Tibial nerve (tissue), 4 donors: ENCODE measurements at regions not wholly inside any gene's neighbourhood (a gene's known extent, or its start where the extent isn't known, plus 50 kb on each side); places are given as distances from the start of the nearest gene placed in this dataset.

Source experiments
- EP300 ChIP-seq, 2 donors: sonication (generic); formaldehyde crosslinking; IDR thresholded peaks; one replicate each; pipeline ENCODE4 v1.6.1; 2017; ENCODE audit warnings: antibody characterized with exemption in 2 of 2, mild to moderate bottlenecking in 1 of 2
- POLR2A ChIP-seq, 2 donors: fragments of 450-650 bp; IDR thresholded peaks; one replicate each; pipeline ENCODE4 v1.6.1; 2017; ENCODE audit warnings: antibody characterized with exemption in 2 of 2, mild to moderate bottlenecking in 2 of 2, moderate library complexity in 2 of 2
- TF ChIP-seq, protein P1 (sequence below), 5 experiments: fragments of 200-600 bp in 3 of 5; fragments of 450-650 bp in 2 of 5; sonication (generic) in 3 of 5; IDR thresholded peaks; one replicate each; pipeline ENCODE4 v1.5.1; 2016 to 2019; ENCODE audit warnings: antibody characterized with exemption in 5 of 5, mild to moderate bottlenecking in 3 of 5, moderate library complexity in 2 of 5

DNA sequence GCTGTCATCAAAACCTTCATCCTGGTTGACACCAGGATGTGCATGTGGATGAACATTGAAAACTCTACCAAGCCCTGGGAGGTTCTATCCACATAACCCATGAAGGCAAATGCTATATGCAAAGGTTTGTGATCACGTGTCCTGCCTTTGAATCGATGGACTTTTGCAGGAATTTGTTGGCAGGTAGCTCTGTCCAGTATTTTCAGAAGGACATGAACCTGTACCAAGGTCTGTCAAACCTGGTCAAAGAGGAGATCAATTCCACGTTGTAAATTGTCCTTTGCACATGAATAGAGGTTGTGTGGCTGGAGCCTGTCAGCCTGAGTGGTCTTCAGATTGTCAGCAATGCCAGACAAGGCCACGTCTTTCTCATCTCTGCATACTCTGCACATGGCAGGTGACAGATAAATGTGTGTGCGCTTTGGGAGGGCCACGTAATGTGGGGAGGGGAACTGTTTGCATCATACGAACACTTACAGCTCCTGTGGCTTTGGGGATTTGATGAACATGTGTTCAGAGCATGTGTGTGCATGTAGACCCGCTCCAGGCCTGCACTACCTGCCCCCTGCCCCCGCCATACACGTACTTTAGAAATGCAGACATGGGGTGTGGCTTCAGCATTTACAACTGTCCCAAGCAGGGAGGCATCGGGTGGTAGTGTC lies 169.1 kb downstream of the ERMARD start:
- TF ChIP-seq POLR2A (IDR thresholded peaks at IDR 0.05) (no peak), EP300 (IDR thresholded peaks at IDR 0.05) (no peak)
- TF ChIP-seq, protein P1, sequence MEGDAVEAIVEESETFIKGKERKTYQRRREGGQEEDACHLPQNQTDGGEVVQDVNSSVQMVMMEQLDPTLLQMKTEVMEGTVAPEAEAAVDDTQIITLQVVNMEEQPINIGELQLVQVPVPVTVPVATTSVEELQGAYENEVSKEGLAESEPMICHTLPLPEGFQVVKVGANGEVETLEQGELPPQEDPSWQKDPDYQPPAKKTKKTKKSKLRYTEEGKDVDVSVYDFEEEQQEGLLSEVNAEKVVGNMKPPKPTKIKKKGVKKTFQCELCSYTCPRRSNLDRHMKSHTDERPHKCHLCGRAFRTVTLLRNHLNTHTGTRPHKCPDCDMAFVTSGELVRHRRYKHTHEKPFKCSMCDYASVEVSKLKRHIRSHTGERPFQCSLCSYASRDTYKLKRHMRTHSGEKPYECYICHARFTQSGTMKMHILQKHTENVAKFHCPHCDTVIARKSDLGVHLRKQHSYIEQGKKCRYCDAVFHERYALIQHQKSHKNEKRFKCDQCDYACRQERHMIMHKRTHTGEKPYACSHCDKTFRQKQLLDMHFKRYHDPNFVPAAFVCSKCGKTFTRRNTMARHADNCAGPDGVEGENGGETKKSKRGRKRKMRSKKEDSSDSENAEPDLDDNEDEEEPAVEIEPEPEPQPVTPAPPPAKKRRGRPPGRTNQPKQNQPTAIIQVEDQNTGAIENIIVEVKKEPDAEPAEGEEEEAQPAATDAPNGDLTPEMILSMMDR (IDR thresholded peaks at IDR 0.05), result no peak
